Inferior parietal cortex (tissue), 1 donor: ENCODE measurements at regions not wholly inside any gene's neighbourhood (a gene's known extent, or its start where the extent isn't known, plus 50 kb on each side); places are given as distances from the start of the nearest gene placed in this dataset.
"Not testable (repeated sequence)": the region's sequence is repeated elsewhere in the genome, so short reads cannot be mapped to it uniquely, and the experiment has no call there.

Experiments used
- DNase-seq: peaks from one replicate; pipeline ENCODE4 v3.0.0-alpha.2; 2016; ENCODE audit errors: extremely low spot score

DNA sequence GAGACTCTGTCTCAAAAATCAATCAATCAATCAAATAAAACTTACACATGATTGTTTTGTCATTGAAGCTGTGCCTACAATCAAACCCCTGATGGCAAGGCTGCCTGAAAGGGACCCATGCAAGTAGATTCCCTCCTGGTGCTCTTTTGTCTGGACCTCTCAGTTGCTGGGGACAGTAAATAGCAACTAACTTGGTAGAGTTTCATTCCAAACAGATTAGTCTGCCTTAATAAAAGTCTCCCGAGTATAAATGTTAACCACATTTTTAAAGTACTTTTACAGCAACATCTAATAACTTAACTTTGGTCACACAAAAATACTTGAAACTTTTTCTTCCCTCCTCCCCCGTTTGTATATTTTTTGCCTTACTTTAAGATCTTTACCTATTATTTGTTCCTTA lies 105.5 kb downstream of the FEM1C start:
- DNase-seq = no peak

DNA sequence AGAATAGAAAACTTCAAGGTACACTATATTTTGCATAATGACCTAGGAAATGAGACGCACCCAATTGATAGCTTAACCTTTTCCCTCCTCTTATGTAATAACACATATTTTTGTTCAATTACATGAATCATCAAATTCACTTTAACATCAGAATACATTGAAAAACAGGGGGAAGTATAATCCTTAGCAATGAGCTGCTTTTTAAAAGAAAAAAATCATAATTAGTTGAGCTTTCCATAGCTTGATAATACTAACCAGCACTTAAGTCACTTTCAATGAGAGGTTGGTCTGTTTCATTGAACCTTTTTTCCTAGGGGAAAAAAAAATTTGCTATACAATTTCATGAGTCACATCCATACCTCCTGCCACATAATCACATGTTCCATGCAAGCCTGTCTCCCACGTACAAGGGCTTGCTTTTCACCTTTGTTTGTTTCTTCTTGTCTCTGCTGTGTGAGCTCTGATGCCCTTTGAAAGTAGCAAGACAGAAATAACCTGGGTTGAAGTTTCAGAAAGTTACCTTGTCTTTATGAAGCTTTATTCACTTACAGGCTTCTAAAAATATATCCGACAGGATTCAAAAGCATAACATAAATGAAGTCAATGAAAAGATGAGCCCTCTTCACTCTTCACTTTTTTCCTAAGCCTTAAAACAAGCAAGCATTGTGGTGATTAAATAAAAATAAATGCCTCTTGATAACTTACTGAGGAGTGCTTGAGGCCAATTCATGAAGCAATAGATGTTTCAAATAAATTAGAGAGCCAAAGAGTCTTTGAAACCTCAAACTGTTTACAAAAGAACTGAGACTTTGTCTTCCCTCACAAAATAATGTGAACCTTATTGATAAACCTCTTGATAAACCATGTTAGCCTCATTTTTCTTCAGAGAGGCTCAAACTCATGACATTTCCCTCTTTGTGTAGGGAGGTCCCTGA lies 108.5 kb downstream of the FEM1C start:
- DNase-seq = no peak

DNA sequence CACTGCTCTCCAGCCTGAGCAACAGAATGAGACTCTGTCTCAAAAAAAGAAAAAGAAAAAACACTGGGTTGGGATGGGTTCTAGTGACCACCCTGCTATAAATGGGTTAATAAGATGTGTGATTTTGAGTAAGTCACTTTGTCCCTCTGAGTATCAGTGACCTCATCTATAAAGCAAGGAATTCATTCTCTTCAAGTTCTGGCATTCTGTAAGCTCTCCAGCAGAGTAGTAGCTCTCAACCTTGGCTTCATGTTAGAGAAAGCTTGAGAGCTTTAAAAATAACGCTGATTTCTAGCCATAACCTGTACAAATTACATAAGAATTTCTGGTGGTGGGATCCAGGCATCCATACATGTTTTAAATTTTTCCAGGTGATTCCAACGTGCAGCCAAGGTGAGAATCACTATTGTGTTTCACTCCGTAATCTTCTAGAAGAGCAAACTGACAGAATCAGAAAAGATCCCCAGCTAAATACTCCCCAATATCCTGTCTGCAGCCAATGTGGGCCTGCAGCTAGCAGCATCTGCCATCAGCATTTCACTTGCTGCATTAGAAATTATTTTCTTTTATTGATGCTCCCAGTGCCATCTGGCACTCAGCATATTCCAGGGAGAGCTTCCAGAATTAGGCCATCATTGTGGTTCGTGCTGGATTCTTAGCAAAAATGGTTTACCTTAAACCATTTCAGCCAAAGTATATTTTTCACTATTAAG lies 109.4 kb downstream of the FEM1C start:
- no peak for DNase-seq

DNA sequence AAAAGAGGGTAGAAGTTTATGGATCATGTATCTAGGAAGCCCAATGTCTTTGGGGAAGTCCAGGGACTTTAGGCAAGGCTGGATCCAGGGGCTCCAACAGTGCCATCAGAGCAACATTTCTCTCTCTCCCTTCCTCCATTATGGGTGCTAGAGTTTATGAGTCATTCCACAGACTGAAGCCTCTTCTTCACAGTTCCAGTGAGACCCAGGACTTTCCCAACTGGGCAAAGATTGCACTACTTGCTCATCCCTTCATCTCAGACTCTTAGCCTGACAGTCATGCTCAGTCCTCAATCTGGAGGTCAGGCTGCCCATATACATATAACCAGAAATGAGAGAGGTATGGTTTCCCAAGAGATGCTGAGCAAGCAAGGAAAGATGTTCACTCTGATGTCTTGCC lies 110.7 kb downstream of the FEM1C start:
- DNase-seq = no peak

DNA sequence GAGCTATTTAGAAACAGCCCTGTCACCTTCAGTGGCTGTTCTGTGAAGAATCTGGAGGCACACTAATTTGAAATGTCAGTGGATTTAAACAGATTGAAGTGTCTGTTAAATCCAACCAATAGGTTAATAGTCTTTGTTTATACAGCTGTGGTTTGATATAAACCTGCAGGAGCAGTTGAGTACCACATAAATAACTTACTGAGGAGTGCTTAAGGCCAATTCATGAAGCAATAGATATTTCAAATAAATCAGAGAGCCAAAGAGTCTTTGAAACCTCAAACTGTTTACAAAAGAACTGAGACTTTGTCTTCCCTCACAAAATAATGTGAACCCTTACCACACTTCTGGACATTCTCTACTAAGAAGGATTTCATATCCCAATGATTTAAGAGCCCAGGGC lies 111.9 kb downstream of the FEM1C start:
- DNase-seq = no peak

DNA sequence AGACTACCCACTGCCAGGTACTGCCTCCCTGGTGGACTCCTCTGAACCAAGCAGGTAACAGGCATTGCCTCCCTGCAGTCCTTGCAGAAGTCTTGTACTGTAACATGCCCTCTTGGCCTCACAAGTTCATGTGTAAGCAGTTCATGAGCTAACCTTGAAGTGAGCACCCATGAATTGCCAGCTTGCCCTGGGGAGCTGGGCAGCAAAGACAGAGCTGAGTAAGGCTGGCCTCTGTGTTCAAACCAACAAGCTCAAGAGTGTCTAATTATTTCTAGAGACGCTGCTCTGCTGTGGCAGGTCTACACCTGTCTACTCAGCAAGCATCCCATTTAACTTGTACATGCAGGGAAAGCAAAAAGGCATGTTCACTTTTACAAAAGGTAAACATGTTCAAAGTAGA lies 113.5 kb downstream of the FEM1C start:
- DNase-seq = no peak

DNA sequence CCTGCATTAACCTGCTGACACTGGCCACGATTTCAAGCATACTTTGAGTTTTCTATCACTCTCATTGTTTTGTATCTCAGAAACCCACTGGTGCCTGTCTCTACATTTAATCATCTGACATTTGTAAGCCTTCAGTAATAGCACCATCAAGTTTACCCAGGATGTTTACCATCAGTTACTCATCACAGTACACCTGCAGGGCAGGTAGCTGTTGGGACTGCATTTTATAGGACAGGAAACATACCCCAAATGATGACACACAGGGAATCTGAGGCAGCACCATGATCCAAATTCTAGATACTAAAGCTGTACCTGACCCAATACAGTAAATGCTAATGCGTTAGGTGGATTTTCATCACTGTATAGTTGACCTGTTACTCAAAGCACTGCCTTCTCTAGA lies 114.2 kb downstream of the FEM1C start:
- DNase-seq = no peak

DNA sequence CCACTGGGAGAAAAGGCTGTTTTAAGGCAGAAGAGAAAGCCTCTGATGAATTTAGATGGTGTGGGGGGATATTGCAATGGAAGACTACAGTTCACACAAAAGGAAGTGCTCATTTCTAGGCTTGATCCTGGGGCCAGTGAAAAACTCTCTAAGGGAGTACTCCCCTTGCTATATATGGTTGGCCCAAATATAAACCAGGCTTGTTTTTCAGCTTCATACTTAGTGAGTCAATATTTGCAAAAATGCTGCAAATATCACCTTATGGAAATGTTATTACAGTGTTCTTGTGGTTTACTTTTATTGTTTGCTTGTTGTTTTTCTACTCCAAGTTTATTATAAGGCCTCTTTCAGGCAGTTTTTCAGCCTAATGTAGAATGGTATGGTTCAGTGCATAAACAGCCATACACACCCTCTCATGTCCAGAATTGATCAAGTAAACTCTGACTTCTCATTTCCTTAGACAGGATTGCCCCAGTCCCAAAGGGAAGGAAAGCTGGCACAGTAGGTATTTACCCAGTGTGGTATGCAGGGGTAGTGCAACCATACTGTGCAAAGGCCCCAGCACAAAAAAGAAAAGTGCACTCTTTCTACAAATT lies 115.1 kb downstream of the FEM1C start:
- no peak for DNase-seq

DNA sequence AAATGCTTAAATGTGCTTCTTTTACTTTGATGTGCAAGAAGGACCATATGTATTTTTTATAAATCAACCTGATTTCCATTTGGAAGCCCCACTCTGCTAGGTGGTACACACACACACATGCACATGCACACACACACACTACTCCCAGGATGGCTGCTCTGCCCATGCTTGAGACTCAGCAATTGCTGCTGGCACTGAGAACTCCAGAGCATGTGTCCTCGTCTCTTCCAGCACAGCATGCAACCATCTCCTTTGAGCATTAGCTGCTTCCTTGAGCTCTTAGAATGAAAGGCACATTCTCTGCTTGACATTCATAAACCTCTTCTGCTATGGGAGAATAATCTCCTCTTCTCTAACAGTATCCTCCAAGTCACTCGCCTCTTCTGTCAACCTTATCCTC lies 115.9 kb downstream of the FEM1C start:
- no peak for DNase-seq

DNA sequence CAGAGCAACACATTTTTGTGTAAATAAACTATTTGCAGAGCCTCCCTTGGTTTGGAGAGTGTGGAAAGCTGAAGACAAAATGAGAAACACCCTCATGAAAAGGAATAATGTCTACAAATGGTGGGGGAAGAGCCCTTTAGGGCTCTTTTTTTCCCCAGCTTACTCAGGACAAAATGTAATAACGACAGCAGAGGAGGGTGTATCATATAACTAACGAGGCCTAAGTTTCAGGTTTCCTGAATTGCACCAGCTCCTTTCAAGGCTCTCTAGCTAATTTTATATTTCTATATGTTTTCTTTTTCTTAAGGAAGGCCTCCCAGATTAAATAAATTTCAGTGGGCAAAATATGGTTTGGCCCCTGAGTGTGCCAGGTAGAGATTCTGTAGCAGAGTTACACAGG lies 116.3 kb downstream of the FEM1C start:
- DNase-seq = no peak

DNA sequence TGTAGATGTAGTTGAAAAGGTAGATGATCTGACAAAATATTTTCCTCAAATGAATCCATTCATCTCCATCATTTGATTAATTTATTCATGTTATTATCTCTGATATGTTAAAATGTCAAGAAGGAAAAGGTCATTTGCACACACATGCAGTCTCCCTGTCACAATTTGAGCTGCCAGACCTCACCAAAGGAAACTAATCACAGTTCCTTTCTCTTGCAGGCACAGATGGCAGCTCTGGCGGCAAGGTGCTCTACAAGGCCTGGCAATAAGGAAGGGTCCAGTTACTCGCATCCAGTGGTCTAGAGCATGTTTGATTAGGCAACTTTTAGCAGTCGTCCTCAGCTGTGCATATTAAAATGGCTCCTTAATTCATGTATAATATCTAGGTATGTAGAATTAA lies 120.1 kb downstream of the FEM1C start:
- no peak for DNase-seq

DNA sequence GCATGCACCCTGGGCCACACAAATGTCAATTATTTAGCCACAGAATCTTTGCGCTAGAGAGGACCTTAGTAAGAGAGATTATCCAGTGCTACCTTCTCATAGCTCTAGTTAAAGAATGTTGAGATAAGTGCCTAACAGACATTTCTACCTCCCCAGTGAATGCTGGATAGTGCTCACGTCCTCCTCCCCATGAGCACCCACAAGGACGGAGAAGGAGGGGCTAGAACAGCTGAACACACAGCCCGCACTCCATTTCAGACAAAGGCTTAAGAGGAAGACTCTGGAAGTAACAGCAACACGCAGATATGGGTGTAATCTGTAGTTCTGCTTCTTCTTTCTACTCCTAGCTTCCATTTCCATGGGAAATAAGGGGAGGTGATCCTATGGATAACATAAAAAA lies 120.5 kb downstream of the FEM1C start:
- DNase-seq = no peak

DNA sequence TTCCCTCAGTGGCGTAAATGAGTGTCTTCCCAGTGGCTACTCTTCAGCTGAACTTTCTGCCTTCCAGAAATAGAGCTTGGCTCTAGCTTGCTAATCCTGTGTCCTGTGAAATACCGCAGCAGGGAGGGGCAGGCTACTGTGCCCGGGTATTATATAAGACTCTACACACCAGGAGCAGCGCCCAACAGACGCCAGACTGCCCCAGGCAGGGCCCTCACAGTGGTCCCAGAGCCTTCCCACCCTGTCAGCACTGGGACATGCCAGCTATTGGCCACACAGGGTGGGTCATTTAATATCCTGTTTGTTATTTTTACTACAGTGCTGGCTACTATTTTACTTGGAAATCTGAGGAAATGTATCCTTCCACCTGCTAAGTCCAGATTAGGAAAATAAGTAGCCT lies 121.0 kb downstream of the FEM1C start:
- DNase-seq = no peak

DNA sequence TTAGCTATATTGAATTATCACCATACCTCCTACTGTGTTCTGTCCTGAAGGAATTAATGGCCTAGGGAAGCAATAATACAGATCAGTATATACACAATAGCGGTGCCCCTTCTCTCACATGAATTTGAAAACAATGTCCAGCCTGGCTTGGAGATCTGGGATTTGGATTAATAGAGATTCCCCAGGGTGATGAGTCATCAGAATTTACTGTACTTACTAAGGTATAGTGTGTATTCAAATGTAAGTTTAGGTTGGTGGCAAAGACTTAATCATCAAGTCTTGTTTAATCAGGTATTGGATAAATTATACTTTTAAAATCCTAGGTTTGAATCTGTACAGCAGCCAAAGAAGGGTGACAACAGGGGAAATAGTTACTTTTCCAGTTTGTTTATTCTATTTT lies 121.5 kb downstream of the FEM1C start:
- no peak for DNase-seq

DNA sequence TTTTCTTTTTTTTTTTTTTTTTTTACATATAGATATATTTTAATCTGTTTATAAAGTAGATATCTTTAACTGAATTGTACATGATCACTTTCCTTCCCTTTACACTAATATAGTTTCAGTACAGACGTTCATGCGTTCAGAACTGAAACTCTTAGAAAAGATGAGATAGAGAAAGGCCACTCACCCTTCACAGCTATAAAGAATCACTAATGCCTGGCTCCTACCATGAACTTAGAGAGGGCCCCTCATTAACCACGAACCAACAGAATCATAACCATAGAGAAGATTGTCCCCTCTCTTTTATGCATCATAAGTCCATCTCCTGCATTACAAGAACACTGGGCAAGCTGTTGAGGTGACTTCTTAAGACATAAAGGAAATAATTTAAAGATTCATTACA lies 123.8 kb downstream of the FEM1C start:
- DNase-seq = not testable (repeated sequence)

DNA sequence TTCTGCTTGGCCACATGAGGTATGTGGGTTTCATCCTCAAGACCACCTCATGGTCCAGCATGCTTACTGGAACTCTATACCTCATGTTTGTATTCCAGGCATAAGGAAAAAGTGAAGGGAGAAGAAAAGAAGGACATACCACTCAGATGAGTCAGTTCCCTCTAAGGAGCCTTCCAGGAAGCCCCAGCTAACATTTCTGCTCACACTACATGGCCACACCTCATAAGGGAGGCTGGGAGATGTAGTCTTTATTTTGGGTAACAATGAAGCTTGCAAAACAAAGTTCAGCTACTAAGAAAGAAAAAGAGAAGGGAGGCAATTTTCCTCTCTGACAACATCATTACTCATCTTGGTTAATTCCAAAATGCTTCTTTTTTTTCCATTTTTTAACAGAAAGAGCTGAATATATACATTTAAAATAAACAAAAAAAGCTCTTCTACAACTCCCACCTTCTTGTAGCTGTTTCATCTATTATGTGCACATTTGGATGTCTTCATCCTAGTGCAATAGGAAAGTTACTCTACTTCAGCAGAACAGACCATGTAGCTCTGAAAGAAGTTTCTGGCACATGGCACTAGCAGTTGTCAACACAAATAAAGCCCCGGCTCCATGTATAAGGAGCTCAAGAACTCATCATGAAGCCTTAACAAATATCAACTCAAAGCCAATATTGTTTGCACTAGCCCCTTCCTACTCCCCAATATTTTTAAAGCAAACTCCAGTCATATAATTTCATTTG lies 123.6 kb upstream of the CCDC112 start:
- no peak for DNase-seq

DNA sequence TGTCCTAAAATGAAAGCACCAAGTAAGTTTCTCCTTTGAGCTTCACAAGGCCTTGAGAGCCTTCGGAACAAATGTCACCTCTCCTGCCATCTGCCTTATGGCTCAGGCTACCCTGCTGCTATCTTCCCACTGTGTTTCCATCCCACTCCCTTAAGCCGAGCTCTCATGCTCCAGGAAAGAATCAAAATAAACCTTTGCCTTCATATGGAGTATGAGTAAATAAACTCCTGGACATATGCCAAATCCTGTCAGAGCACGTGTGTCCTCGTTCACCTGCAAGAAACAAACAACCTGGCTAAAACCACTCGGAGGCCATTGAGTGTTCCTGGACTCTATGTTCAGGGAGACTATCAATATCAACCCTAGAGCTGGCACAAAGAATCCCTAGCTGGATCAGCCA lies 122.3 kb upstream of the CCDC112 start:
- DNase-seq = no peak

DNA sequence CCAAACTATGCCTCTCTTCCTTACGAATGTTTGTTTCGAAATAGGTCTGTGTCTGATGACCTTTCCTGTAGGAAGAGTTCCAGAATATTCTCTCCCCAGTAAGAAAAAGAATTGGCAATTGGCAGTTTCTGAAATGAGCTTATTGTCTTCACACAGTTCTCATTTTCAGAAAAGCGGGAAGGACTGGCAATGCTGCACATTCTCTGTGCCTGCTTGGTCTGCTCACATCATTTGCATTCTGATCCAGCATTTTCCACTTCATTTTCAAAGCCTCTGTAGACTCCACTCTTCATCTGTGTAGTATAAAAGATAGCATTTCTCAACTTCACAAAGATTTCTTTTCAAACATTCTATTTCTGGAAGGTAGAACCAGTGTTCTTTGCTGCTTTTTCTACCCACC lies 120.6 kb upstream of the CCDC112 start:
- peak; percentile 47 for DNase-seq

DNA sequence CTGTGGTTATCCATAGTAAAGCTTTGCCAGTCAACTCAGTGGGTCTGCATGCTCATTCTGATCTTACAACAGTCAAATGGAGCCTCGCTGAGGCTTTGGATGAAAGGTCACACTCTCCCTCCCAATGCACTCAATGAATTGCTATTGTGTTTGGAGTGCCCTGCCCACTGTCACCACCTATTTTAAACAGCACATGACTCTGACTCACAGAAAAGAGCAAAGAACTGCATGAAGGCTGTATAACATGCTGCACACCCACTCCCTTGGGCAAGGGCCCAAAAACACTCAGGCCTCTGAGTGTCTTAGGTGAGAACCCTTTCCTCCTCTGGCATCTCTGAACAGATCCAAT lies 118.7 kb upstream of the CCDC112 start:
- DNase-seq = peak; percentile 51

DNA sequence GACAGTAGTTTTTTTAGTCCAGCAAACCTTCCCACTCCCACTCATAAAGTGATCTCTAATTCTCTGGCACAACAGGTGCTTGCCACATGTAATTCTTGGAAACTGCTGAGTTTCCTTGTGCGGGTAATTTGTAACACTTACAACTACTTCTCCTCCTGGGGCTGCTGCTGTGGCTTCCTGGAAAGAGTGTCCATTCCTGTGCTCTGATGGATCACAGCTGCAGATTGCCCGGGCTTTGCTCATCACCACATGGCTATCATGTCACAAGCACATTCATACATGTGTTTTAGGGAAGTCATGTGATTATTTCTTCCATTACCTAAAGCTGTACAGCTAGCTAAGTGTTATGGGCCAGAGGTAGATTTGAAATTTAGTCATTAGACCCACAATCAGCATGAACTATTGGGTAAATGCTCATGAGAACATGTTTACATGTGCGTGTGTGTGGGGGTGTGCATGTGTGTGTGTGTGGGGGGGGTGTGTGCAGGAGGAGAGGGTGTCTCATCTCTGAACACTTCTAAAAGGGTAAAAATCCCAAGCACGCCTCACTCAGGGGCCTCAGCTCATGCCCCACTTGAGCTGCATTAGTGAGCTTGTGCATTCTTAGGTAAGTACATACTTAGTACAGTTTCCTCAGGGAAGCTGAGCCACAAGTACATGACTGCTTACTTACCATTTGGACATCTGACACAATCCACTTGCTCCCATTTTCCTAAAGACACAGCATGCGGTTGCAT lies 118.1 kb upstream of the CCDC112 start:
- DNase-seq = no peak

DNA sequence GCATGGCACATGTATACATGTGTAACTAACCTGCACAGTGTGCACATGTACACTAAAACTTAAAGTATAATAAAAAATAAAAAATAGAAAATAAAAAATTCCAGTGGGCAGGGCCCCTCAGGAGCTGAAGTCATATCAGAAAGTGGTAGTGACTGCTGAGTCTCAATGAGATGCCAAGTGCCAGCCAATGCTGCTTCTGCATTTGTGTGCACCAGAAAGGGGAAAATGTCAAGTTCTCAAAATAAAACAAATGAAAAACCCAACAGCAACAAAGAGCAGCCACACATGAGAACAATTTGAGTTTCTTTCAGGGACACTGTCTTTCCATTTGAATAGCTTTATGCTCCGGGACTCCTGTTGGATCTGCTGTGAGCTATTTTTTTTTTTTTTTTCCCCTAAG lies 117.2 kb upstream of the CCDC112 start:
- DNase-seq = no peak

DNA sequence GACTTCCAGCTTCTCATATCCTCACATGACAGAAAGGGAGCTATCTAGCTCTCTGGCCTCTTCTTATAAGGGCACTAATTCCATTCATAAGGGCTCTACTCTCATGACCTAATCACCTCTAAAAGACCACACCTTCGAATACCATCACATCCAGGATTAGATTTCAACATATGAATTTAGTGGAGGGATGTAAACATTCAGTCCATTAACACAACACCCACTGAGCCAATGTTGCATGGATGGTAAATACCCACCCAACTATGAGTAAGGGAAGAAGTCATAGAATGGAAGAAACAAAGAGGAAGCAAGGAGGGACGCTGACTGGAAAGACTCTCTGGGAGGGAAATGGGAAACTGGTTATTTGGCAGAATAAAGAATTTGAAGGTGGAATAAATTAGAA lies 112.6 kb upstream of the CCDC112 start:
- no peak for DNase-seq
